ENCODE measurements at regions not wholly inside any gene's neighbourhood (a gene's known extent, or its start where the extent isn't known, plus 50 kb on each side); places are given as distances from the start of the nearest gene placed in this dataset.

DNA sequence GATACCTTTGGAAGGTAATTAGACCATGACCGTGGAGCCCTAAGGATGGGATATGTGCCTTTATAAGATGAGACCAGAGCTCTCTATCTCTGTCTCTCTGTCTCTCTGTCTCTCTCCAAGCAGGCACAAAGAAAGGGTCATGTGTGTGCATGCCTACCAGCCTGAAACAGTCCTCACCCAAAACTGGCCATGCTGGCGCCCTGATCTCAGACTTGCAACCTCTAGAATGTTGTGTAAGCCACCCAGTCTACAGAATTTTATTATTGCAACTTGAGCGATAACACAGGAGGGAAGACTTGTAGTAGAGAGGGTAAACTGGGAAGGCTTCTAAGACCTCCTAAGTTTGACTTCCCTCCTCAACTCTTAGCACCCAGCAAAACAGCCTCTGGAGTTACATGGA, 124.1 kb upstream of the SERTAD2 start:
- TF ChIP-seq POLR2A (IDR thresholded peaks at IDR 0.05): no peak
- TF ChIP-seq, protein P1, sequence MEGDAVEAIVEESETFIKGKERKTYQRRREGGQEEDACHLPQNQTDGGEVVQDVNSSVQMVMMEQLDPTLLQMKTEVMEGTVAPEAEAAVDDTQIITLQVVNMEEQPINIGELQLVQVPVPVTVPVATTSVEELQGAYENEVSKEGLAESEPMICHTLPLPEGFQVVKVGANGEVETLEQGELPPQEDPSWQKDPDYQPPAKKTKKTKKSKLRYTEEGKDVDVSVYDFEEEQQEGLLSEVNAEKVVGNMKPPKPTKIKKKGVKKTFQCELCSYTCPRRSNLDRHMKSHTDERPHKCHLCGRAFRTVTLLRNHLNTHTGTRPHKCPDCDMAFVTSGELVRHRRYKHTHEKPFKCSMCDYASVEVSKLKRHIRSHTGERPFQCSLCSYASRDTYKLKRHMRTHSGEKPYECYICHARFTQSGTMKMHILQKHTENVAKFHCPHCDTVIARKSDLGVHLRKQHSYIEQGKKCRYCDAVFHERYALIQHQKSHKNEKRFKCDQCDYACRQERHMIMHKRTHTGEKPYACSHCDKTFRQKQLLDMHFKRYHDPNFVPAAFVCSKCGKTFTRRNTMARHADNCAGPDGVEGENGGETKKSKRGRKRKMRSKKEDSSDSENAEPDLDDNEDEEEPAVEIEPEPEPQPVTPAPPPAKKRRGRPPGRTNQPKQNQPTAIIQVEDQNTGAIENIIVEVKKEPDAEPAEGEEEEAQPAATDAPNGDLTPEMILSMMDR (IDR thresholded peaks at IDR 0.05): no peak
